ENCODE measurements at regions not wholly inside any gene's neighbourhood (a gene's known extent, or its start where the extent isn't known, plus 50 kb on each side); places are given as distances from the start of the nearest gene placed in this dataset.

DNA sequence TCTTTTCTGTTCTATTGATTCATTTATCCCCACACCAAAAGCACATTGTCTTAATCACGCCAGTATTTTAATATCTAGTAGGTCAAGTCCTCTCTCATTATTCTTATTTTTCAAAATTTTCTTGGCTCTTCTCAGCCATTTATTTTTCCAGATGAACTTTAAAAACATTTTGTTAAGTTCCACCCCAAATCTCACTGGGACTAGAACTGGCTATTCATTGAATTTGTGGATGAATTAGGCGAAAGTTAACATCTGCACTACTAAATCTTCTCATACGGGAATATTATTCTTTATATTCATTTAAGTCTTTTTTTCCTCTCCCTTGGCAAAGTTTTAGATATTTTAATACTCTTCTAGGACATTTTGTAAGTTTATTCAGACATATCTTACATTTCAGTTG is 295.2 kb upstream of the MGMT start:
- TF ChIP-seq, protein P1, sequence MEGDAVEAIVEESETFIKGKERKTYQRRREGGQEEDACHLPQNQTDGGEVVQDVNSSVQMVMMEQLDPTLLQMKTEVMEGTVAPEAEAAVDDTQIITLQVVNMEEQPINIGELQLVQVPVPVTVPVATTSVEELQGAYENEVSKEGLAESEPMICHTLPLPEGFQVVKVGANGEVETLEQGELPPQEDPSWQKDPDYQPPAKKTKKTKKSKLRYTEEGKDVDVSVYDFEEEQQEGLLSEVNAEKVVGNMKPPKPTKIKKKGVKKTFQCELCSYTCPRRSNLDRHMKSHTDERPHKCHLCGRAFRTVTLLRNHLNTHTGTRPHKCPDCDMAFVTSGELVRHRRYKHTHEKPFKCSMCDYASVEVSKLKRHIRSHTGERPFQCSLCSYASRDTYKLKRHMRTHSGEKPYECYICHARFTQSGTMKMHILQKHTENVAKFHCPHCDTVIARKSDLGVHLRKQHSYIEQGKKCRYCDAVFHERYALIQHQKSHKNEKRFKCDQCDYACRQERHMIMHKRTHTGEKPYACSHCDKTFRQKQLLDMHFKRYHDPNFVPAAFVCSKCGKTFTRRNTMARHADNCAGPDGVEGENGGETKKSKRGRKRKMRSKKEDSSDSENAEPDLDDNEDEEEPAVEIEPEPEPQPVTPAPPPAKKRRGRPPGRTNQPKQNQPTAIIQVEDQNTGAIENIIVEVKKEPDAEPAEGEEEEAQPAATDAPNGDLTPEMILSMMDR (IDR thresholded peaks at IDR 0.05; ENCODE audit: borderline replicate concordance, control extremely low read depth, extremely low read depth, insufficient read depth, missing control alignments), result no peak
- in situ Hi-C loops (cut with MboI; ENCODE audit: low sequenced_read_pairs, unreplicated experiment), result no loop called here
- no peak for DNase-seq (ENCODE audit: low spot score)

DNA sequence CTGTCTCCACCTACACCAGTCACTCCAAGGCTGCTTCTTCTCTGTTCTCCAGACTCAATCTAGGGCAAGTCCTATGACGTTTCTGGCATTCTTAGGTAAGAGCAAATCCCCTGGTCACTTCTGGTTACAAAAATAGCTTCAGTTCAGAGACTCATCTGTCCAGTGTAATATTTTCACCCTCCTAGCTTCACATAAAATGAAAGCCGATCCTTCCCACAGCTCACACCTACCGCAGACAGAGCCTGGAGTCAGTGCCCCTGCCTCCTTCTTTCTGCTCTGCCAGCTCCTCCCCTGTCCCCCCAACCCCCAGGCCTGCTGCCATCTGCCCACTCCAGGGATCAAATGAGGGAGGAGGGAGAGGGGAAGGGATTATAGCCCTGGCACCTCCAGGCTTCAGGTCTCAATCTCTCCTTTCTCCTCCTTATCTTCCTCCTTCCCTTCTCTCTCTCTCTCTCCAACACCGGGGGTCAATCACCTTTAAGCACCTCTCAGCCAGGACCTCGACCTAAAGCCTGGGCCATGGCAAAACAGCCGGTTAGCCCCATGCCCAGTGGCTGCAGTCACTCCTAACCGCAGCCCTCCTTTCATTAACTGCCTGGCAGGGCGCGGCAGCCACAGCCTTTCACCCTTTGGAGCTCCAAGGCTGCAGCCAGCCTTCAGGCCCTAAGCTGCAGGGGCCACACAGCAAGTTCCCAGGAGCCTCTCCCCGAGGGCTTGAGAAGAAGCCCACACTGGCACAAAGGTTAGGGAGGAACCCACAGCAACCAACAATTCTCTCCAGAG is 292.6 kb upstream of the MGMT start:
- no peak for DNase-seq (ENCODE audit: low spot score)
- TF ChIP-seq, protein P1 (IDR thresholded peaks at IDR 0.05; ENCODE audit: borderline replicate concordance, control extremely low read depth, extremely low read depth, insufficient read depth, missing control alignments), result no peak
- in situ Hi-C loops (cut with MboI; ENCODE audit: low sequenced_read_pairs, unreplicated experiment), result no loop called here

DNA sequence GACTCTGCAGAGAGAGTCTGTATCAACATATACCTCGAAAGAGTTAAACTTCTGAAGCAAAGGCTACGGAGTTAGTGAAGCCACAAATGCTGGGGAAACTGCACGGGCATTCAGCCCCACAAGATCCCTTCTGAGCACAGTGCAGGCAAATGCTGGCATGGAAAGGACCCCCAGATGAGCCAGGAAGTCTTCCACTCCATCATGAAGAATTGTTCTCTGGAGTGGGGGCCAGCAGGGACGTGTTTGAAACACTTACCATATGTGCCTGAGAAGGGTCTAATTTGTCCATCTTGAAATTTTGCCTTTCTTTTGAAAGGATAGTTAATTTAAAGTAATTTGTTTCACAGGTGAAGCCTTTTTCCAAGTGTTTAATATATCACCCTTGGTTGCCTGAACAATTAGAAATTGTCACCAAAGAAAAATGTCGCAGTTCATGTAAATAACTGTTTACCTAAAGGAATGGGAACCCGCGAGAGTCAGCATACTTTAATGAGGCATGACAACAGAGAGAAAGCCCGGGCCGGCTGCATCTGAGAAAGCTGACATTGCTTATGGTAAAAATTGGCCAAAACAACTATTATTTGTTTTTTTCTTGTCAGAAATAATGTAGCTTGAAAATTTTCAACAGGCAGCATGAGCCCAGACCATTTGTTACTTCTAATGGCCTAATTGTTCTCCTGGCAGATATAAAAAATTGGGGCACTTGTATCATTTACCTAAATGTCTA is 287.6 kb upstream of the MGMT start:
- in situ Hi-C loops (cut with MboI; ENCODE audit: low sequenced_read_pairs, unreplicated experiment), result no loop called here
- DNase-seq (ENCODE audit: low spot score), result no peak
- TF ChIP-seq, protein P1 (IDR thresholded peaks at IDR 0.05; ENCODE audit: borderline replicate concordance, control extremely low read depth, extremely low read depth, insufficient read depth, missing control alignments), result no peak

DNA sequence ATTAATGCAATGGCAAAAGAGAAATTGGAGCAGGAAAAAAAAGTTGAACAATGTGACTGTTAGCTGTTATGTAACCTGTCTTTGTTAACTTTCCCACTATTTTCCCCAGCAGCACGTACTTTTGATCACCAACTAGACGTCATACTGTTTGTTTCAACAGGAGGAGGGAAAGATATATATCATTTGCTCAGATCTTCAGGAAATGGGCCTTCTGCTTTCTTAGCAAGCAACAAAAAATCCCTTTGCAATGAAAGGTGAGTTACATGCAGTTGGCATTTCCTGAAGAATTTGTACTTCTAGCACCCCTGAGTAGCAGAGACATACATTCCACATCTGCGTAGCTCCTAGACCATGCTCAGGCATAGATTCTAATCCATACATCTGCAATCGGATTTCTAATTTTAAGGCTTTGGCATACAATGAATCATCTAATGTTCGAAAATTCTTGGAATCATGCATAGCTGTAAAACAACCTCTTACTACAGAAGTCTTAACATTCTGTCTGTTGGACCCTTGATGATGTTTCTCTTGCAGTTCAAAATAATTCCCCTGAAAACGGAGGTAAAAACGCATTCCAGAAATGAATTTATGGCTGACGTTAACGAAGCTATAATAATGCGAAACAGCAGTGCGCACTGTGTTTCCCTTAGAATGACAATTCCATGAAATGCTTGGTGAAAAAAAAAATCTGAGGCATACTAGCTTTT is 286.9 kb upstream of the MGMT start:
- TF ChIP-seq, protein P1 (IDR thresholded peaks at IDR 0.05; ENCODE audit: borderline replicate concordance, control extremely low read depth, extremely low read depth, insufficient read depth, missing control alignments), result no peak
- no peak for DNase-seq (ENCODE audit: low spot score)
- in situ Hi-C loops (cut with MboI; ENCODE audit: low sequenced_read_pairs, unreplicated experiment), result no loop called here

DNA sequence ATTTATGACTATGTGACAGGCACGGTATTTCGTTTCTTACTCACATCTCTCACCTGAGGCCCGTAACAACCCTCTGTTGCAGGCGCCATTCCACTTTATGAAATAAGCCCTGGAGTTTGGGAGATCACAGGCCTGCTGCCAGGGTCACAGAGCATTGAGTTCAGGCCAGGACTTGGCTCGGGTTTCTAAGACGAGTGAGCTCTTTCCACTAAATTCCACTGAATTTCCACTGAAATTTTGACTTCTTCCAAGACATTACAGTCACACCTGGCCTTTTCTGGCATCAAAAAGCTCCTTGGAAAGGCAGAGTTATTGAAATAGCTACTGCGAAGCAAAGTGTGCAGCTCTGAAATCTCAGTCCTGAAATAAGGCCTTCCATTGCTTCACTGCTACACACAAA is 282.8 kb upstream of the MGMT start:
- TF ChIP-seq, protein P1 (IDR thresholded peaks at IDR 0.05; ENCODE audit: borderline replicate concordance, control extremely low read depth, extremely low read depth, insufficient read depth, missing control alignments), result no peak
- no peak for DNase-seq (ENCODE audit: low spot score)
- in situ Hi-C loops (cut with MboI; ENCODE audit: low sequenced_read_pairs, unreplicated experiment), result no loop called here

DNA sequence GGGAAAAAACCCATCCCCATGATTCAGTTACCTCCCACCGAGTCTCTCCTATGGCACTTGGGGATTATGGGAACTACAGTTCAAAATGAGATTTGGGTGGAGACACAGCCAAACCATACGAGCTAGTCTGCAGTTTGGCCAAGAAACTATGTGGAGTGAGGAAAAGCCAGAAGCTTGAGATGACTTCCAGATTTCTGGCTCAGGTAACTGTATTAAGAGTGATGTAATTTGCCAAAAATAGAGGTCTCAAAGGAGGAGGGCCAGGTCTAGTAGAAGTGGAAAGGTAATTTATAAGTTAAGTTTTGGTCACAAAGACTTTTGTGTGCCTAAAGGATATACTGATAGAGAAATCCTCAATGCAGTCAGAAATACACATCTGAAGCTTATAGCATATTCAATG is 279.7 kb upstream of the MGMT start:
- TF ChIP-seq, protein P1 (IDR thresholded peaks at IDR 0.05; ENCODE audit: borderline replicate concordance, control extremely low read depth, extremely low read depth, insufficient read depth, missing control alignments), result no peak
- DNase-seq (ENCODE audit: low spot score), result no peak
- in situ Hi-C loops (cut with MboI; ENCODE audit: low sequenced_read_pairs, unreplicated experiment), result no loop called here
